ENCODE measurements at regions not wholly inside any gene's neighbourhood (a gene's known extent, or its start where the extent isn't known, plus 50 kb on each side); places are given as distances from the start of the nearest gene placed in this dataset.
"Not testable (repeated sequence)": the region's sequence is repeated elsewhere in the genome, so short reads cannot be mapped to it uniquely, and the experiment has no call there.

- no peak for DNase-seq (ENCODE audit: low spot score)
Observed at GRCh38 chr4:151519728-151520415, 110.9 kb downstream of the FHIP1A start.

GRCh38 chr4:151522866-151523519, 114.0 kb downstream of the FHIP1A start:
- no peak for DNase-seq (ENCODE audit: low spot score)

- DNase-seq (ENCODE audit: low spot score), result no peak
Observed at GRCh38 chr4:151524610-151525009, 115.6 kb downstream of the FHIP1A start.

- DNase-seq (ENCODE audit: low spot score), result not testable (repeated sequence)
Observed at GRCh38 chr4:151526489-151526888, 117.5 kb downstream of the FHIP1A start.

- no peak for DNase-seq (ENCODE audit: low spot score)
Observed at GRCh38 chr4:151527699-151528098, 118.7 kb downstream of the FHIP1A start.

DNA sequence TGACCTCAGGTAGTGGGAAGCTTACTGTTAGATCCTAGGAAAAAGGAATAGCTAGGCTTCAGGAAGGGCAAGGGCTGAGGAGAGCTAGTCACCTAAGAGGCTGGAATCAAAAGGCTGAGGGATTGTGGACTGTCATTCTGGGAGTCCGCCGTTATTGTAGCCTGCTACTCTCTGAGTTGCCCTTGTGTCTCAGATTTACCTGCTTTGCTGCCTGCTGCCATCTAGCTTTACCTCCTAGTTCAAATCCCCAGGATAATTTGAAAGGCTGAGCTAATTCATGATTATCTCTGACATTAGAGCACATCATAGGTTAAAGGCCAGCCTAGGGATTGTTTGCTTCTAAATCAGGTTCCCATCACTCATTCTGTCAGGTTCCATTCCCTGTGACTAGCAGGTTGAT, 120.2 kb downstream of the FHIP1A start:
- no peak for DNase-seq (ENCODE audit: low spot score)

- no peak for DNase-seq (ENCODE audit: low spot score)
Observed at GRCh38 chr4:151530230-151530629, 121.3 kb downstream of the FHIP1A start.

GRCh38 chr4:151530783-151531182, 121.8 kb downstream of the FHIP1A start:
- no peak for DNase-seq (ENCODE audit: low spot score)

- DNase-seq (ENCODE audit: low spot score), result no peak
Observed at GRCh38 chr4:151532001-151532708, 123.2 kb downstream of the FHIP1A start.

- DNase-seq (ENCODE audit: low spot score), result no peak
Observed at GRCh38 chr4:151534195-151534594, 125.2 kb downstream of the FHIP1A start.

- DNase-seq (ENCODE audit: low spot score), result no peak
Observed at GRCh38 chr4:151535366-151535765, 126.4 kb downstream of the FHIP1A start.

DNA sequence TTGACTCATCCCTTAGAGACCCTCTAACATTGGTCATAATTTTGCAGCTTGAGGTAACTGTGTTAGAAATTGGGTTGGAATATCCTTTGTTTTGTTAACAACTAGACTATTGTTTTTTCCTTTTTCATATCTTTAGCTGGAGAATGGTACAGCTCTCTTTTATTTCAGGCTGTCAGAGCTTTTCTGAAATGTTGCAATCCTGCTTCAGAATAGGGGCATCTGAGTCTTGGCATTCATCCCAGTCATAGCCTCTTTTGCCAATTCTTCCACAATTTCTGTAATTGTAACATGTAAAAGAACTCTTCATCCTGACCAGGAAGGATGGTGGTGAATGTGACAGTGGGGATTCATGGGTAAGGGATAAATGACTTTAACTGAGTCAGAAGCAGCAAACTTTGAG, 128.7 kb downstream of the FHIP1A start:
- DNase-seq (ENCODE audit: low spot score), result no peak

DNA sequence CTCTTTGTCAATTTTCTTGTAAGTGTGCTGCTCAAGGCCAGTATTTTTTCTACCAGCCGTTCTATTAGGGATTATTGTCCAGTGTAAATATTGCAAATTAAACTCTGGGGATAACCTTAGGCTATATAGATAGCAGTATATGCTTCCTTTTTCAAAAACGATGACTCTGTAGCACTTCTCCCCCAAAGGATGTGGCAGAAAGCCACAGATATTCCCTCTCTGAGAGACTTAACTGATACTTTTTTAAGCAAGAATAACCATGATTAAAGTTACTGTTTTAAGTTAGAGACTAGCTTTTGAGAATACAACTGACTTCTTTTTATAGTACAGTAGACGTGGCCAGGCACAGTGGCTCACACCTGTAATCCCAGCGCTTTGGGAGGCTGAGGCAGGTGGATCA, 130.0 kb downstream of the FHIP1A start:
- no peak for DNase-seq (ENCODE audit: low spot score)

GRCh38 chr4:151540728-151541388, 131.9 kb downstream of the FHIP1A start:
- peak; percentile 48 for DNase-seq (ENCODE audit: low spot score)

DNA sequence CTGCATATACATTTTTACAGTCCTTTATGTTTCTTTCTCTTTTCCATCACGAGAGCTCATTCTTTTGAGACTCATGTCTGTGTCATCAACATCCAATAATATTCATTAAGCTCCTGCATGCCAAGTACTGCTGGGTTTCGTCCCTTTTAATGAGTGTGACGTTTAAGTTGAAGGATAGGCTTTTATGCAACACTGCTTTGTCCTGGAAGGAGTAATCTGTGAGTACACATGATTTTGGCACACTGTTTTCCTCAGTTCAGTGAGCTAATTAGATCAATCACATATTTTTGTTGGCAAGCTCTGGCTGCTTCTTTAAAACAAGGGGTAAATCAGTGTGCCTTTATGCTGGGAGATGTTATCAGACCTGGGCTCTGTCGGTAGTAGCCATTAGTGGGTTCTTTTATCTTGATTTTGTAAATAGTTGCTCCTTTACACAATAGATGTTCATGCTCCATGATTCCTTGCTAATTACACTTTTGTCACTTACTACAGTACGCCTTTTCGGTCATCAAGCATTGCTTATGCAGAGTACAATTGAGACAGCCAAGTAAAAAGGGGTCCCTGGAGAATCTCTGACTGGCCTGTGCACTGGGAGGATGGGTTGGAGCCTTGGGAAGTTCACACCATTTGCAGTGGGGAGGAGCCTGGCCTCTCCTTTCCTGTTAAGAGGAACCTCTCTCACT, 132.6 kb downstream of the FHIP1A start:
- peak; percentile 23 for DNase-seq (ENCODE audit: low spot score)

GRCh38 chr4:151548708-151549107, 139.7 kb downstream of the FHIP1A start:
- no peak for DNase-seq (ENCODE audit: low spot score)

DNA sequence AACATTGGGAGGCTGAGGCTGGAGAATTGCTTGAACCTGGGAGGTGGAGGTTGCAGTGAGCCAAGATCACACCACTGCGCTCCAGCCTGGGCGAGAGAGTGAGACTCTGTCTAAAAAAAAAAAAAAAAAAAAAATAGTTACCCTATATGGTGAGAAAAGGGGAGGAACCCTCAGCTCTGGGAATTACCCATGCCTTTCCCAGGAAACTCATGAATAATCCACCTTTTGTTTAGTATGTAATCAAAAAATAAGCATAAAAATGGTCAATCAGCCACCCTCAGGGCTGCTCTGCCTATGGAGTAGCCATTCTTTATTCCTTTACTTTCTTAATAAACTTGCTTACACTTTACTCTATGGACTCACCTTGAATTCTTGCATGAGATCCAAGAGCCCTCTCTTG, 140.4 kb downstream of the FHIP1A start:
- DNase-seq (ENCODE audit: low spot score), result not testable (repeated sequence)

- DNase-seq (ENCODE audit: low spot score), result no peak
Observed at GRCh38 chr4:151553874-151554273, 144.9 kb downstream of the FHIP1A start.

DNA sequence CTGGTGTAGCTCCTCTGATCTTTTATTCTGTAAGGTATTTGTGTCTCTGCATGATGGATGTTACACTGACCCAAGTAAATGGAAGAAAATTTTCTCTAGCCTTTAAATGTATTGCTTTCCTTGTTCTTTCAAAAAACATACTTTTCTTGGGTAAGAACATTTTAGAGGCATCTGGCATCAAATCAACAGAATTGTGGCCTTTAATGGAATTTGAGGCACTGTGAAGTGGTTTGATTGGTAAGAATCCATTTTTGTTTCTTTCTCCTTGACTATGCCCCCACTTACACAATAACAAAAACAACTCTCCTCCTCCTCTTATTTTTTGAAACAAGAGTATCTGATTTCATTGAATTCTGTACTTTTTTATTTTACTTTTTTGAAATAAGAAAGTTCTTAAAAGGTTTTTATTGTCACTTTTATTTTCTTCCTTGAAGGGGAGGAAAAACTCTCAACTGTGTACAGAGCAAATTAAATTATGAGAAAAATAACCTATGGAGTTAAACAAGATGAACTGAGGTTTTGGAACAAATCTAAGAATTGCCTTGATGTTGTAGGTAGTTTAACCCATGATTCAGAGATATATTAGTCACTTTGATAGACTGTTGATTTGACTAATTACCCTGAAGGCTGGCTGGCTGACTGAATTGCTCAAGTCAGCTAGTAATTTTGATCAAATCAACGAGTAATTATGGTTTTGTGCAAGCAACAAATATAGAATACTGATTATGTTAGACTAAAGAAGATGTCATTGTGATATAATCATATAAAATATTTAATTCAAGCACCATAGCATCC, 146.4 kb downstream of the FHIP1A start:
- DNase-seq (ENCODE audit: low spot score), result no peak

DNA sequence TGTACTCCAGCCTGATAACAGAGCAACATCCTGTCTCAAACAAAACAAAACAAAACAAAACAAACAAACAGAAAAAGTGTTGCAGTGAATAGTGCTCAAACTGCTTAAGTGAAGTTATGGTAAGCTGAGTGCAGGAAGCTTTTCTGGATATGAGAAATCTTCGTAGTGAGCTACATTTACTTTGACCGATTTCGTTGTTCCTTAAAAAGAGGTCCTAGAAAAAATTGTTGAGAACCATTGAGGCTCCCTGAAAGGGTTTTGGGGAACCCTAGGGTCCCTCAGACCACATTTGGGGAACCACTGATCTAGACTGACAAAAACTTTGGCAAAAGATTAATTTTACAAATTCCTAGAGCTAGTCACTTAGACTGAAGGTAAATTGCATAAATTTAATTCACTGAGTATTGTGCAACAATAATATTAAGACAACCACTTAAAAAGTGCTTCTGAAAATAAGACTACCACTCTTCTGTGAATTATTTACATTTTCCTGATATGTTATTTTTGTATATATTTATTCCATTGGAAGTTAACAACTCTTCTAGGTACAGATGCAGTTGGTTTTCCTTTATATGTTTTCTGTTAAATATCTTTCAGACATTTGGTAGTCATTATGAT, 149.6 kb downstream of the FHIP1A start:
- no peak for DNase-seq (ENCODE audit: low spot score)

DNA sequence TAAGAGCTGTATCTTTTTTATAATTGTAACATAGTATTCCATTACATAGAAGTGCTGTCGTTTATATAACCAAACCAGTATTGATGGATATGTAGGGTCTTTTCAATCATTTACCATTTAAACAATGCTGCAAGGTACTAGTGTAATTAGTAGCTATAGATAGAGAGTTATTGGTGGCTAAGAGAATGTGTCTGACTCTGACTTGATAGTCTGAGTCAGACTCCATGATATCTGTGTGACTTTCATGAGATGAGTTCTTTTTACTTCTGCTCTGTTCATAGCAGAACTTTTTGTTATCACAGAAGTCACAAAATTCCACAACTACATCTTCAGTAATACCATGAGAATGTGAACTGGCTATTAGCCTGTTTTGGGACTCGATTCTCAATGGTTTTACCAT, 150.6 kb downstream of the FHIP1A start:
- no peak for DNase-seq (ENCODE audit: low spot score)

Data from AG08396 (cell line).